Tibial artery (tissue), 4 donors: ENCODE measurements at regions not wholly inside any gene's neighbourhood (a gene's known extent, or its start where the extent isn't known, plus 50 kb on each side); places are given as distances from the start of the nearest gene placed in this dataset.

Experiments used
- DNase-seq, 2 donors: peaks; one replicate each; pipeline ENCODE4 v3.0.0-alpha.2; 2019
- H3K27ac ChIP-seq, 2 donors: fragments of 200-600 bp; sonication (generic) in 1 of 2; 1 replicate in 1 of 2; 2 replicates in 1 of 2; pipeline ENCODE4 v1.5.1; 2018 to 2019; ENCODE audit warnings: mild to moderate bottlenecking in 1 of 2
- H3K27me3 ChIP-seq, 2 donors: fragments of 200-600 bp; sonication (generic) in 1 of 2; one replicate each; pipeline versions ENCODE4 v1.5.1 to v1.6.0; 2016 to 2019
- H3K36me3 ChIP-seq, 3 donors: fragments of 200-600 bp; sonication (generic) in 2 of 3; one replicate each; pipeline ENCODE4 v1.5.1; 2016 to 2019; ENCODE audit warnings: mild to moderate bottlenecking in 2 of 3
- H3K4me1 ChIP-seq, 4 donors: fragments of 200-600 bp; sonication (generic) in 2 of 4; 1 replicate in 3 of 4; 2 replicates in 1 of 4; pipeline ENCODE4 v1.5.1; 2016 to 2019
- H3K4me3 ChIP-seq, 2 donors: fragments of 200-600 bp; sonication (generic) in 1 of 2; 1 replicate in 1 of 2; 2 replicates in 1 of 2; pipeline ENCODE4 v1.5.1; 2018 to 2019; ENCODE audit warnings: mild to moderate bottlenecking in 2 of 2
- H3K9me3 ChIP-seq, 3 donors: fragments of 200-600 bp; sonication (generic) in 1 of 3; one replicate each; pipeline ENCODE4 v1.5.1; 2016 to 2019
- CTCF ChIP-seq, 2 experiments: fragments of 200-600 bp in 1 of 2; fragments of 450-650 bp in 1 of 2; IDR thresholded peaks; one replicate each; pipeline ENCODE4 v1.5.1; 2017 to 2019; ENCODE audit warnings: antibody characterized with exemption in 2 of 2, mild to moderate bottlenecking in 1 of 2, moderate library complexity in 1 of 2
- intact Hi-C: fragments of 100-400 bp; cut with DNase I; formaldehyde crosslinking; loops from one replicate; pipeline ENCODE4 v1.15.0; 2023; ENCODE audit warnings: low total_unique reads

- intact Hi-C loops, result no loop called here
- Histone ChIP-seq H3K9me3 (no peaks in the 10 kb centered on the region), H3K36me3 (no peaks in the 10 kb centered on the region), H3K27me3 (no peaks in the 10 kb centered on the region), H3K4me3 (no peak overlapping the region), H3K27ac (no peak overlapping the region), H3K4me1 (no peaks in the 10 kb centered on the region)
- TF ChIP-seq CTCF (IDR thresholded peaks at IDR 0.05), result no peak
- no peak for DNase-seq
Measured at GRCh38 chrX:21171181-21171580, 203.0 kb upstream of the CNKSR2 start.

GRCh38 chrX:21174439-21174838 is 199.8 kb upstream of the CNKSR2 start:
- no peak for DNase-seq
- no peak overlapping the region for H3K4me3 ChIP-seq
- no peak overlapping the region for H3K27ac ChIP-seq
- no peak for TF ChIP-seq CTCF (IDR thresholded peaks at IDR 0.05)
- intact Hi-C loops, result no loop called here
- H3K4me1 ChIP-seq, result no peaks in the 10 kb centered on the region
- no peaks in the 10 kb centered on the region for H3K9me3 ChIP-seq
- H3K27me3 ChIP-seq, result no peaks in the 10 kb centered on the region
- H3K36me3 ChIP-seq, result no peaks in the 10 kb centered on the region

DNA sequence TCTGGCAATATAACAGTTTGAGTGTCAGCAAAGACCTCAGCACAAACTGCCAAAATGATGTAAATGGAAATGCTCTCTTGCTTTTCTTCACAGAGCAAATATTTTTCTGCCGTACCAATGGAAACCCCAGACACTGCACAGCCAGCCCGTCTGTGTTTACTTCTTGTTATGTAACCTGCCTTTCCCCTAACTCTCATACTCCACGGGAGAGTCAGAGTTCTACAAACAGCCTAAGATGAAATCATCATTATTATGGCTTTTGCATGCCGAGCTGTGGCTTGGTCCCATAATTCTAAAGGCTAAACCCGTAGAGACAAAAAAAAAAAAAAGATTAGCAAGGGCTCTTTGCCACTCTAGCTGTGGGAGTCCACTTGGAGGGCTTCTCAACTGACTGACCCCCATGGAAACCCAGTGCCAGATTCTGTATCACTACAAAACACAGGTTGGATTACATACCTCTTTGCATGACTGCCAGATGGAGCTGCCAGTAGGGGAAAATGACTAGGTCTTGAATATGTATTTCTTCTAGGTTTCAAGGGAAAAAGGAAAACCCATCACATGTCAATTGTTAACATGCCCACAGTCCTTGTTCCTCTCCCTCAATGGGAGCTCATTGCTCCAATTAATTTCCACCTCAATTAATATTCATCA is 197.2 kb upstream of the CNKSR2 start:
- no peak overlapping the region for H3K4me3 ChIP-seq
- TF ChIP-seq CTCF (IDR thresholded peaks at IDR 0.05), result no peak
- intact Hi-C loops, result no loop called here
- H3K27ac ChIP-seq, result no peak overlapping the region
- no peaks in the 10 kb centered on the region for H3K36me3 ChIP-seq
- no peaks in the 10 kb centered on the region for H3K9me3 ChIP-seq
- no peaks in the 10 kb centered on the region for H3K27me3 ChIP-seq
- DNase-seq, result no peak
- H3K4me1 ChIP-seq, result no peaks in the 10 kb centered on the region

DNA sequence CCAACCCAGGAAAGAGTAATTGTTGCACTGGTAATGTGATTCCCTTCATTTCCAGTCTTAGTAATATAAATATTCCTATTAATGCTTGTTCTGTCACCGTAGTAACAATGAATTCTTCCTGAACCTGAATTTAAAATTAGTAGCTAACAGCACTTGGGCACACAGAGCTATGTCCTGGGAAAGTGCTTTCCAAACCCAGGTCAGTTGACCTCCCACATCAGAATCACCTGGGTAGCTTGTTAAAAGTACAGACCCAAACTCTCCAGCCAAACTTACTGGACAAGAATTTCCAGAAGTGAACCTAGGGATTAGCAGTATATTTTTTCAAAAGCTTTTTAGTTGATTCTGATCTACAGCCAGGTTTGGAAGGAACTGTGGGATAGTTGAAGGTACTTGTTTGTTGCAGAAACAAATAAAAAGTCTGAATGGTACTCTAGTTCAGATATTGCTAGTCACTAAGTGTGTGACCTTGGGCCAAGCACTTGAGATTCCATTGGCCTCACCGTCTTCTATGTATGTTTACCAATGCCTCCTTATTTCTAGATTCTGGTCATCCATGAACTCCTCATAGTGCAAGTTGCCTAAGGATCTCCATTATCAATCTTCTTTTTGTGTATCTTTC is 192.9 kb upstream of the CNKSR2 start:
- no peak for TF ChIP-seq CTCF (IDR thresholded peaks at IDR 0.05)
- Histone ChIP-seq H3K27me3 (no peaks in the 10 kb centered on the region), H3K4me1 (no peaks in the 10 kb centered on the region), H3K27ac (no peak overlapping the region), H3K9me3 (no peaks in the 10 kb centered on the region), H3K36me3 (no peaks in the 10 kb centered on the region), H3K4me3 (no peak overlapping the region)
- intact Hi-C loops, result no loop called here
- DNase-seq, result no peak

- Histone ChIP-seq H3K36me3 (no peaks in the 10 kb centered on the region), H3K4me1 (no peaks in the 10 kb centered on the region), H3K27me3 (no peaks in the 10 kb centered on the region), H3K9me3 (peaks cover 0 to 8% (median 4%) of the 10 kb centered on the region in 3 donors), H3K27ac (no peak overlapping the region), H3K4me3 (no peak overlapping the region)
- no peak for DNase-seq
- no peak for TF ChIP-seq CTCF (IDR thresholded peaks at IDR 0.05)
- intact Hi-C loops, result no loop called here
Measured at GRCh38 chrX:21193196-21193595, 181.0 kb upstream of the CNKSR2 start.
